Type B pancreatic cell (in vitro differentiated cells): ENCODE measurements at regions not wholly inside any gene's neighbourhood (a gene's known extent, or its start where the extent isn't known, plus 50 kb on each side); places are given as distances from the start of the nearest gene placed in this dataset.

ENCODE experiments used
- DNase-seq: peaks from one replicate; pipeline ENCODE4 v3.0.0; 2021; ENCODE audit warnings: mixed read lengths; ENCODE audit not compliant: unreplicated experiment; ENCODE audit errors: extremely low spot score
- H3K27ac Mint-ChIP-seq: 2 replicates; pipeline ENCODE4 v1.8.0; 2021; ENCODE audit warnings: mild to moderate bottlenecking, mixed read lengths
- H3K27me3 Mint-ChIP-seq: 2 replicates; pipeline ENCODE4 v1.8.0; 2021; ENCODE audit warnings: mixed read lengths
- H3K36me3 Mint-ChIP-seq: 2 replicates; pipeline ENCODE4 v1.8.0; 2021; ENCODE audit warnings: mixed read lengths
- H3K4me1 Mint-ChIP-seq: one replicate; pipeline ENCODE4 v1.8.0; 2021; ENCODE audit warnings: mixed read lengths; ENCODE audit not compliant: unreplicated experiment
- H3K4me3 Mint-ChIP-seq: 2 replicates; pipeline ENCODE4 v1.8.0; 2021; ENCODE audit warnings: mild to moderate bottlenecking, mixed read lengths
- H3K9me3 Mint-ChIP-seq: 2 replicates; pipeline ENCODE4 v1.8.0; 2021; ENCODE audit warnings: mixed read lengths
- CTCF ChIP-seq: fragments of 200-600 bp; sonication (generic); conservative IDR thresholded peaks from 2 replicates; pipeline ENCODE4 v1.5.0; 2021; ENCODE audit warnings: antibody characterized with exemption, mild to moderate bottlenecking

- Mint-ChIP-seq H3K27ac (no peak overlapping the region), H3K27me3 (peaks cover 35% of the 10 kb centered on the region), H3K4me3 (no peak overlapping the region), H3K9me3 (no peaks in the 10 kb centered on the region), H3K4me1 (peaks cover 6% of the 10 kb centered on the region), H3K36me3 (no peaks in the 10 kb centered on the region)
- no peak for DNase-seq
- no peak for TF ChIP-seq CTCF
These were observed 119.4 kb downstream of the FOXL1 start for GRCh38 chr16:86697715-86698114.

GRCh38 chr16:86700046-86700945 is 121.9 kb downstream of the FOXL1 start:
- Mint-ChIP-seq H3K36me3 (no peaks in the 10 kb centered on the region), H3K4me1 (no peaks in the 10 kb centered on the region), H3K27me3 (peaks cover 22% of the 10 kb centered on the region), H3K4me3 (no peak overlapping the region), H3K27ac (no peak overlapping the region), H3K9me3 (no peaks in the 10 kb centered on the region)
- TF ChIP-seq CTCF = no peak
- no peak for DNase-seq

- no peaks in the 10 kb centered on the region for H3K36me3 Mint-ChIP-seq
- no peak overlapping the region for H3K27ac Mint-ChIP-seq
- no peaks in the 10 kb centered on the region for H3K4me1 Mint-ChIP-seq
- no peak overlapping the region for H3K4me3 Mint-ChIP-seq
- H3K27me3 Mint-ChIP-seq = peaks cover 18% of the 10 kb centered on the region
- DNase-seq = no peak
- no peak for TF ChIP-seq CTCF
- no peaks in the 10 kb centered on the region for H3K9me3 Mint-ChIP-seq
These were observed 123.1 kb downstream of the FOXL1 start for GRCh38 chr16:86701286-86701975.

GRCh38 chr16:86702824-86703588 is 124.7 kb downstream of the FOXL1 start:
- Mint-ChIP-seq H3K4me1 (no peaks in the 10 kb centered on the region), H3K36me3 (no peaks in the 10 kb centered on the region), H3K9me3 (no peaks in the 10 kb centered on the region), H3K27ac (no peak overlapping the region), H3K27me3 (peaks cover 17% of the 10 kb centered on the region), H3K4me3 (no peak overlapping the region)
- no peak for TF ChIP-seq CTCF
- no peak for DNase-seq

GRCh38 chr16:86704516-86704915 is 126.2 kb downstream of the FOXL1 start:
- H3K27ac Mint-ChIP-seq = no peak overlapping the region
- no peaks in the 10 kb centered on the region for H3K9me3 Mint-ChIP-seq
- DNase-seq = no peak
- TF ChIP-seq CTCF = no peak
- no peak overlapping the region for H3K4me3 Mint-ChIP-seq
- peaks cover 3% of the 10 kb centered on the region for H3K36me3 Mint-ChIP-seq
- H3K27me3 Mint-ChIP-seq = peaks cover 22% of the 10 kb centered on the region
- no peaks in the 10 kb centered on the region for H3K4me1 Mint-ChIP-seq
